WERI-Rb-1 (cell line): ENCODE measurements at regions not wholly inside any gene's neighbourhood (a gene's known extent, or its start where the extent isn't known, plus 50 kb on each side); places are given as distances from the start of the nearest gene placed in this dataset.

Experiments used
- DNase-seq: peaks from one replicate; pipeline ENCODE4 v3.0.0-alpha.2; 2020
- H3K27ac ChIP-seq: fragments of 250-450 bp; sonication (Bioruptor Pico); 2 replicates; pipeline ENCODE4 v1.5.1; 2020; ENCODE audit warnings: mild to moderate bottlenecking, moderate library complexity
- H3K27me3 ChIP-seq: fragments of 250-450 bp; sonication (Bioruptor Pico); 2 replicates; pipeline ENCODE4 v1.5.1; 2021; ENCODE audit warnings: mild to moderate bottlenecking, low read depth, moderate library complexity; ENCODE audit not compliant: insufficient read depth, severe bottlenecking
- H3K36me3 ChIP-seq: fragments of 250-450 bp; sonication (Bioruptor Pico); 2 replicates; pipeline ENCODE4 v1.5.1; 2020; ENCODE audit warnings: mild to moderate bottlenecking, moderate library complexity
- H3K4me3 ChIP-seq: 2 replicates; pipeline ENCODE4 v1.5.1; 2011; ENCODE audit warnings: low read depth, mild to moderate bottlenecking, control low read depth, low read length
- H3K9me3 ChIP-seq: fragments of 250-450 bp; sonication (Bioruptor Pico); 2 replicates; pipeline ENCODE4 v1.5.1; 2021; ENCODE audit warnings: mild to moderate bottlenecking, moderate library complexity; ENCODE audit not compliant: severe bottlenecking
- CTCF ChIP-seq: IDR thresholded peaks from 2 replicates; pipeline ENCODE4 v1.5.1; 2011; ENCODE audit warnings: low read depth, mild to moderate bottlenecking, control low read depth, inconsistent platforms, low read length

DNA sequence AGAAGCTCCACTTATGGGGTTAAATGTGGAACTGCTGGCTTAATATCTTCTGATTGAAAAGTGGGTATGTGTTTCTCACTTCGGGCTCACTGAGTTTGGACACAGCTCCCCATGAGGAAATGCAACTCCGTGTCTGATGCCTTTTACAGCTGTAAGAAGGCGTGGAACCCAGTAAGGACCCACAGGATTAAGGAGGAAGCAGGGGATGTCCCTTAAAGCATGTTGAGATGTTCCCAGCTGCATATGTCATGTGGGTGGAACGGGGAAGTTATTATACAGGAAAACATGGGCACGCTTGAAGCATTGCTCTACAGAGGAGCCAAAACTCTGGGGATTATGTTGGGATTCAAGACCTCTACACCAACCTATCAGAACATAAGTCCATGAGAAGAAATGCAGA lies 224.4 kb downstream of the NEBL start:
- no peak overlapping the region for H3K4me3 ChIP-seq
- H3K36me3 ChIP-seq = no peaks in the 10 kb centered on the region
- H3K27ac ChIP-seq = no peak overlapping the region
- H3K27me3 ChIP-seq = no peaks in the 10 kb centered on the region
- no peak for DNase-seq
- no peak for TF ChIP-seq CTCF
- H3K9me3 ChIP-seq = no peaks in the 10 kb centered on the region

GRCh38 chr10:20670579-20670978 lies 226.5 kb downstream of the NEBL start:
- DNase-seq = no peak

GRCh38 chr10:20668985-20669384 lies 228.1 kb downstream of the NEBL start:
- no peak overlapping the region for H3K4me3 ChIP-seq
- no peak for TF ChIP-seq CTCF
- H3K27ac ChIP-seq = no peak overlapping the region
- DNase-seq = no peak
- H3K27me3 ChIP-seq = no peaks in the 10 kb centered on the region
- H3K36me3 ChIP-seq = no peaks in the 10 kb centered on the region
- H3K9me3 ChIP-seq = no peaks in the 10 kb centered on the region

More at GRCh38 chr10:20670579-20670978, 226.5 kb downstream of the NEBL start:
- no peak overlapping the region for H3K4me3 ChIP-seq
- no peaks in the 10 kb centered on the region for H3K9me3 ChIP-seq
- no peaks in the 10 kb centered on the region for H3K27me3 ChIP-seq
- no peak overlapping the region for H3K27ac ChIP-seq
- no peaks in the 10 kb centered on the region for H3K36me3 ChIP-seq
- TF ChIP-seq CTCF = no peak

GRCh38 chr10:20662742-20663141 lies 234.4 kb downstream of the NEBL start:
- H3K9me3 ChIP-seq = no peaks in the 10 kb centered on the region
- no peak overlapping the region for H3K4me3 ChIP-seq
- no peaks in the 10 kb centered on the region for H3K27me3 ChIP-seq
- H3K27ac ChIP-seq = no peak overlapping the region
- no peaks in the 10 kb centered on the region for H3K36me3 ChIP-seq
- TF ChIP-seq CTCF = no peak
- no peak for DNase-seq

DNA sequence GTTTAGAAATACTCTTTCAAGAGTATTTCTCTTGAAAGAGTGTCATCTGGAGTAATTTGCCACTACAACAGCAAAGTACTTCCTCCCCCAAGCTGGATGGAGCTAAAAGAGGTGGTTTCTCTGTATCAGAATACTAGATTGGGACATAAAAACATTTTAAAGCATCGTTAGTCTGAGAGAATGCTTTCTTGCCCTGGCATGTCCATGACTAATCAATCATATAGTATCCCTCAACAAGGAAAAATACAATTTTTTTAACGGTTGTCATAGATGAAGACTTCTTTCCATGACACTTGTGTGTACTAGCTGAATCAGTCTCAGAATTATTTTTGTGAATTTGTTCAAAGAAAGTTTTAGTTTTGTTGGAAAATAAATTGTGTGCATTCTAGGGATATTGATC lies 237.9 kb downstream of the NEBL start:
- DNase-seq = no peak
- Histone ChIP-seq H3K9me3 (no peaks in the 10 kb centered on the region), H3K36me3 (no peaks in the 10 kb centered on the region), H3K4me3 (no peak overlapping the region), H3K27ac (no peak overlapping the region), H3K27me3 (no peaks in the 10 kb centered on the region)
- TF ChIP-seq CTCF = no peak

GRCh38 chr10:20658158-20658557 lies 239.0 kb downstream of the NEBL start:
- TF ChIP-seq CTCF = no peak
- DNase-seq = no peak
- no peak overlapping the region for H3K4me3 ChIP-seq
- H3K9me3 ChIP-seq = no peaks in the 10 kb centered on the region
- no peaks in the 10 kb centered on the region for H3K36me3 ChIP-seq
- H3K27me3 ChIP-seq = no peaks in the 10 kb centered on the region
- H3K27ac ChIP-seq = no peak overlapping the region
